ENCODE measurements at regions not wholly inside any gene's neighbourhood (a gene's known extent, or its start where the extent isn't known, plus 50 kb on each side); places are given as distances from the start of the nearest gene placed in this dataset.

GRCh38 chr15:52879904-52880303 lies 89.8 kb upstream of the ONECUT1 start:
- TF ChIP-seq CTCF (IDR thresholded peaks at IDR 0.05): no peak
- TF ChIP-seq POLR2A (IDR thresholded peaks at IDR 0.05): no peak

Measured in uterus (tissue), 2 donors.